ENCODE measurements at regions not wholly inside any gene's neighbourhood (a gene's known extent, or its start where the extent isn't known, plus 50 kb on each side); places are given as distances from the start of the nearest gene placed in this dataset.
A peak's percentile ranks its signal among the peaks of the same experiment; 100 is the strongest.

GRCh38 chr14:104384776-104385071, 194.8 kb upstream of the C14orf180 start:
- TF ChIP-seq TAF1 (IDR thresholded peaks at IDR 0.05; ENCODE audit: low read depth) (no peak), MXI1 (conservative IDR thresholded peaks at IDR 0.05; ENCODE audit: poor library complexity, severe bottlenecking) (no peak), SMC3 (conservative IDR thresholded peaks at IDR 0.05; ENCODE audit: poor library complexity) (no peak), RAD21 (conservative IDR thresholded peaks at IDR 0.05) (no peak), EZH2 (IDR thresholded peaks at IDR 0.05; ENCODE audit: borderline replicate concordance, insufficient read depth, low read length, poor library complexity, severe bottlenecking) (no peak), POLR2AphosphoS5 (IDR thresholded peaks at IDR 0.05) (no peak), REST (IDR thresholded peaks at IDR 0.05; ENCODE audit: borderline replicate concordance) (no peak), EP300 (conservative IDR thresholded peaks at IDR 0.05; ENCODE audit: poor library complexity, severe bottlenecking) (no peak)
- TF ChIP-seq, protein P1, sequence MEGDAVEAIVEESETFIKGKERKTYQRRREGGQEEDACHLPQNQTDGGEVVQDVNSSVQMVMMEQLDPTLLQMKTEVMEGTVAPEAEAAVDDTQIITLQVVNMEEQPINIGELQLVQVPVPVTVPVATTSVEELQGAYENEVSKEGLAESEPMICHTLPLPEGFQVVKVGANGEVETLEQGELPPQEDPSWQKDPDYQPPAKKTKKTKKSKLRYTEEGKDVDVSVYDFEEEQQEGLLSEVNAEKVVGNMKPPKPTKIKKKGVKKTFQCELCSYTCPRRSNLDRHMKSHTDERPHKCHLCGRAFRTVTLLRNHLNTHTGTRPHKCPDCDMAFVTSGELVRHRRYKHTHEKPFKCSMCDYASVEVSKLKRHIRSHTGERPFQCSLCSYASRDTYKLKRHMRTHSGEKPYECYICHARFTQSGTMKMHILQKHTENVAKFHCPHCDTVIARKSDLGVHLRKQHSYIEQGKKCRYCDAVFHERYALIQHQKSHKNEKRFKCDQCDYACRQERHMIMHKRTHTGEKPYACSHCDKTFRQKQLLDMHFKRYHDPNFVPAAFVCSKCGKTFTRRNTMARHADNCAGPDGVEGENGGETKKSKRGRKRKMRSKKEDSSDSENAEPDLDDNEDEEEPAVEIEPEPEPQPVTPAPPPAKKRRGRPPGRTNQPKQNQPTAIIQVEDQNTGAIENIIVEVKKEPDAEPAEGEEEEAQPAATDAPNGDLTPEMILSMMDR (IDR thresholded peaks at IDR 0.05; ENCODE audit: poor library complexity, severe bottlenecking): no peak
- H3K9me3 ChIP-seq (ENCODE audit: low read length): no peaks in the 10 kb centered on the region
- no peaks in the 10 kb centered on the region for H3F3A ChIP-seq (ENCODE audit: insufficient read depth, low read length, poor library complexity, severe bottlenecking)
- no peaks in the 10 kb centered on the region for H4K20me1 ChIP-seq (ENCODE audit: insufficient read depth)
- peak overlapping the region; percentile 73 for H3K27ac ChIP-seq (ENCODE audit: low read length)
- no peak overlapping the region for H3K4me3 ChIP-seq (ENCODE audit: low read length)
- no peak overlapping the region for H3K4me2 ChIP-seq (ENCODE audit: low read length)
- H2AFZ ChIP-seq (ENCODE audit: low read depth, low read length): no peak overlapping the region
- no peaks in the 10 kb centered on the region for H3K9me2 ChIP-seq (ENCODE audit: insufficient read depth, low read length)
- H3K36me3 ChIP-seq (ENCODE audit: insufficient read depth, low read length): no peaks in the 10 kb centered on the region
- no peaks in the 10 kb centered on the region for H3K27me3 ChIP-seq (ENCODE audit: insufficient read depth, low read depth, low read length)
- no peaks in the 10 kb centered on the region for H3K79me2 ChIP-seq (replicated peaks; ENCODE audit: insufficient read depth, low read length)
- peak overlapping the region; percentile 32 for H3K9ac ChIP-seq (ENCODE audit: low read length)

DNA sequence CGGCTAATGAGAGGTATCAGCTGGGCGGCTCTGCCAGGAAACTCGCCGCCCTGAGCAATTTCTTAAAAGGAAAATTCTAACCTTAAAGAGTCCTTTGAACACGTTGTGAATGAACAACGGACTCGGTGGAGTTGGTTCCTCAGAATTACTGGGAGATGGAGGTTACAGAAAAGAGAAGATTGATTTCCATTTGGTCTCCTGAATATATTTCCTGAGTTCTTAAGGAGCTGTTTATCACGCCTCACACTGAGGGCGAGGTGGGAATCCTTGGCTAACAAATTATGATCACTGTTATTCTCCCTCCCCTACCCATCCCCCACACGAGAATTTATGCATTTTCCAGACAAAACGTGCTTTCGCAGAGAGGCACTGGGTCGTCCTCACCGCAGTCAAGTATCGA, 194.5 kb upstream of the C14orf180 start:
- H3K9ac ChIP-seq (ENCODE audit: low read length): peak overlapping the region; percentile 40
- peak overlapping the region; percentile 73 for H3K27ac ChIP-seq (ENCODE audit: low read length)
- no peaks in the 10 kb centered on the region for H4K20me1 ChIP-seq (ENCODE audit: insufficient read depth)
- H3K27me3 ChIP-seq (ENCODE audit: insufficient read depth, low read depth, low read length): no peaks in the 10 kb centered on the region
- no peak overlapping the region for H2AFZ ChIP-seq (ENCODE audit: low read depth, low read length)
- H3K4me3 ChIP-seq (ENCODE audit: low read length): peak overlapping the region; percentile 35
- H3K4me2 ChIP-seq (ENCODE audit: low read length): no peak overlapping the region
- H3K36me3 ChIP-seq (ENCODE audit: insufficient read depth, low read length): no peaks in the 10 kb centered on the region
- TF ChIP-seq REST (IDR thresholded peaks at IDR 0.05; ENCODE audit: borderline replicate concordance) (peak; percentile 61), EP300 (conservative IDR thresholded peaks at IDR 0.05; ENCODE audit: poor library complexity, severe bottlenecking) (no peak)
- H3K9me3 ChIP-seq (ENCODE audit: low read length): no peaks in the 10 kb centered on the region
- no peaks in the 10 kb centered on the region for H3K9me2 ChIP-seq (ENCODE audit: insufficient read depth, low read length)
- no peaks in the 10 kb centered on the region for H3K79me2 ChIP-seq (replicated peaks; ENCODE audit: insufficient read depth, low read length)
- no peaks in the 10 kb centered on the region for H3F3A ChIP-seq (ENCODE audit: insufficient read depth, low read length, poor library complexity, severe bottlenecking)
